ENCODE measurements at regions not wholly inside any gene's neighbourhood (a gene's known extent, or its start where the extent isn't known, plus 50 kb on each side); places are given as distances from the start of the nearest gene placed in this dataset.
"Not testable (repeated sequence)": the region's sequence is repeated elsewhere in the genome, so short reads cannot be mapped to it uniquely, and the experiment has no call there.

DNA sequence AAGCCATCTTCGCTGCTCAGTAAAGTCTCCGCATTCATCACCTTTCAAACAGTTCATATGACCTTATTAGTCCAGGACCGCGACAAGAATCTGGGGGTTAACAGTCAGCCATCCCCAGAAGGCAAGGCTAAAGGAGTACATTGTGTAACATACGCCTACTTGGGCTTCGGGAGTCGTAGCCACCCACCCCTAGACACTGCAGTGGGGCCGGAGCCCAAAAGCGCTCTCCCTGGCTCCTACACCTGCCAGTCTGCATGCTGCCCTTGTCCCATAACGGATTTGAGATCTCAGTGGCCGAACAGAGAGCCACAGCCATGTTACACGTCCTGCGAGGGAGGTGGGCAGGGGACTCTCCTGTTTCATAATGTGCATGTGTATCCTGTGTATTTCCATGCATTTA lies 1405.5 kb downstream of the GRIK2 start:
- DNase-seq = no peak

DNA sequence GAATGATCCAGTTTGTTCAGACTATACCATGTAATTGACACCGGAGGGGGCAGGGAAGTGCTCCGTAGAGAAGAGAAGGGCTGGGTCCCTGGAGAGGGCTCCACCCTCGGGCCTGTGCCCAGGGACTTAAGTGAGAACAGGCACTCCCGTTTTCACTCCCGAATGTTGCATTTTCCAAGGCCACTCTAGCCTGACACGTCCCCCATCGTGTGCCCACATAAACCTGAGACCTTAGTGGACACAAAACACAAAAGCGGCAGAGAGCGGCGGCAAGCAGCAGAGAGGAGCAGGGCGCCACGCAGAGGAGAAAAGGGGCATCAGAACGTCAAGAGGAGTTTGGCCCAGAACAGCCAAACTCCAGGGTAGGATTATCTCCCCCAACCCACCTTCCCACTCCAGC lies 1405.1 kb downstream of the GRIK2 start:
- DNase-seq = no peak

DNA sequence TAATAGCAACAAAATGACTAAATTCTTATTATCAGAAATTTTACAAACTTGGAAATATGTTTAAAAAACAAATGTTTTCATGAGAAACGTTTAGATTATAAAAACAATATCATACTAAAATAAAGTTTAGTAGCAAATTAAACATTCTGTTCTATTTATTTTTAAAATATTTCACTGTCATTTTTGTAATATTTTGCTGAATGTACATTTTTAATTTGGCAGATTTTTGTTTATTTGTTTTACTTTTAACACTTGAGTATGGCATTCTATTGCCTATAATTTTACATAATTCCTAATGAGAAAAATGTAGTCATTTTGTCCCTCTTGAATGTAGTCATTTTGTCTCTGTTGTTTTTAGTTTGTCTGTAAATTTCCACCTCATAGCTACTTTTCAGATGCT lies 1400.2 kb downstream of the GRIK2 start:
- DNase-seq = no peak

DNA sequence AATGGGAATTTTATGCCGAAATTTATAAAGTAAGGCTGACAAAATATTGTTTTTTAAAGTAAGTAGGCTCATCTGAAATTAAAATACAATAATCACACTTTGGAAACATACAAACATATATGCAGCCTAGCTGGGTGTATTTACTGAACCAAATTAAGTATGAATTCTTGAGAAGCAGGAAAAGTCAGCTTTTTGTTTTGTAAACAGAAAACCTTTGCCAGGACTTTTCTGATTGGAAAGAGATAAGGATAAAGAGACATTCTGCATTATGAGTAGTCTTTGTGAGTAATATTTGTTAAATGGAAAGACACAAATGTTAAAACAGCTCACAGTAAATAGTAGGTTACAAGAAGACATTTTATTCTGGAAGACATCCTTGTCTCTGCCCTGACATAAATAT lies 1380.8 kb downstream of the GRIK2 start:
- no peak for DNase-seq

DNA sequence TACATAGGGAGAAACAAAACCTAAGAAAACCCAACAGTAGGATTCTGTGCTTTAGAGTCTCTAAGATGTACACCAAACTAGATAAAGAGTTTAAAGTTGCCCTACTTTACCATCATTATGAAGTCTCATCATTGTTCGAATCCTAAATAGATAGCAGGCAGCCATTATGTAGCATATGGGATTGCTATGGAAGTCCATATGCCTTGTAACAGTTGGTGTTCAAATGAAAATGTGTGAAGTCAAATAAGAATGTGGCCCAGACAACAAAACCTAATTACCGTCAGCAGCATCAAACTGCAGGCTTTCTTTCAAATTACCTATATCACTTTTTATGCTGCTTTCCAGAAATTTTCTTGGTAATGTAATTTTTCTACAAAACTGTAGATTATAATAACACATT lies 1380.1 kb downstream of the GRIK2 start:
- no peak for DNase-seq

DNA sequence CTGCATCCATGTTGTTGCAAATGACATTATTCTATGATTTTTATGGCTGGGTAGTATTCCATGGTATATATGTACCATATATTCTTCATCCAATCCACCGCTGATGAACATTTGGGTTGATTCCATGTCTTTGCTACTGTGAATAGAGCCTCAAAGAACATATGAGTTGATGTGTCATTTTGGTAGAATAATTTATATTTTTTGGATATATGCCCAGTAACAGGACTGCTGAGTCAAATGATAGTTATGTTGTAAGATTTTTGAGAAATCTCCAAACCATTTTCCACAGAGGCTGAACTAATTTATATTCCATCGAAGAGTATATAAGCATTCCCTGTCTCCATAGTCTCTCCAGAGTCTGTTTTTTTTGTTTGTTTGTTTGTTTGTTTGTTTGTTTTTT lies 1373.5 kb downstream of the GRIK2 start:
- DNase-seq = no peak

DNA sequence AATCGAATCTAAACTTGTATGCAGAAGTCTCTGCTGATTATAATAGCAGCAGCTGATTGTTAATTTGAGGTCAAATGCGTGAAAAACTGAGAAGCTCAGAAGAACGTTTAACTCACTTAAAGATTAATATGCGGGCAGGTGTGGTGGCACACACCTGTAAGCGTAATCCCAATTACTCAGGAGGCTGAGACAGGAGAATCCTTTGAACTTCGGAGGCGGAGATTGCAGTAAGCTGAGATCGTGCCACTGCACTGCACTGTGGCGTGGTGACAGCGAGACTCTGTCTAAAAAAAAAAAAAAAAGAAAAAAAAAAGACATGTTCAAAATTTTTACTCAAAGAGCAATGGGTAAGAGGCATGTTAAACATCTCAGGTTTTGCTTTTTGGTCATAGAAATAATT lies 1370.8 kb downstream of the GRIK2 start:
- no peak for DNase-seq

DNA sequence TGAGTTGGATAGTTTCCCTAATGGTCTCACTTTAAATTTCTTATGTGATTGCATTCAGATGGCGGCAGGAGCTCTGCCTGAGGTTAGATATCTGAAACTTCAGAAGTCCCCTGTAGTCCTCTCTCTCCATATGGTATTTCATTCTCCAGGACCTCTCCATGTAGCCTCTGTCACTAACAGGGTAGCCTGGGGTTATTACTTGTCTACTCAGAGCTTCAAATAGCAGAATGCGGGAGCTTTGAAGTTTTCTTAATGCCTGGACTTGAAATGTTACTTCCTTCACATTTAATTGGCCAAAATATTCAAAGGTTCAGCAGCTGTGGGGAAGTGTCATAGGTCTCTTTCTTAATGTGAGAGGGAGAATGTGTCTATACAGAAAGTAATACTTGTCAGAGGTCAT lies 1370.4 kb downstream of the GRIK2 start:
- no peak for DNase-seq

DNA sequence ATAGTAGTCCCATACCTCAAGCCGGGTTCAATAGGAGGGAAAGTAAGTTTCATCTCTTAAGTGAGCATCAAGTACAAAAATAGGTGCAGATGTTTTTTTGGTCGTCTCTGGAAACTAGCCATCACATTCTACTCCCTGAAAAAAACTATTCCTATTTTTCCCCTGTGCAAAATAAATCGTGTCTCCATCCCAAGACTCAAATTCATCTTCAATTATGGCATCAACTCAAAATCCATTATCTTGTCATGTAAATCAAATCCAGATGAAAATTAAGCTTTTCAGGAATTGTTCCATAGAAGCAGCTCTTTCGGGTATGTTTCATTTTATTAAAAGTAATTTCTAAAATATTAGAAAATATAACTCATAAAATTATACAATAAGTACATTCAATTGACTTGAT lies 1368.4 kb downstream of the GRIK2 start:
- no peak for DNase-seq

DNA sequence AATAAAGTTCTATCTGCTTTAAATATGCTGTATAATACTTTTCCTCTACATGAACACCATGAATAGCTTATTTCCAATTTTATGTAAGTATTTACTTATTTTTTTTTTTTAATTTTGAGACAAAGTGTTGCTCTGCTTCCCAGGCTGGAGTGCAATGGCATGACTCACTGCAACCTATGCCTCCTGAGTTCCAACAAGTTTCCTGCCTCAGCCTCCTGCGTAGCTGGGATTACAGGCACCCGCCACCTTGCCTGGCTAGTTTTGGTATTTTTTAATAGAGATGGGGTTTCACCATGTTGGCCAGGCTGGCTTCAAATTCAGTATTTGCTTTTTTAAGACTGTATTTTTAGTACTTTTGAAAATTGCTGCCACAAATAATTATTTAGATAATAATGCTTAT lies 1365.9 kb downstream of the GRIK2 start:
- DNase-seq = no peak

DNA sequence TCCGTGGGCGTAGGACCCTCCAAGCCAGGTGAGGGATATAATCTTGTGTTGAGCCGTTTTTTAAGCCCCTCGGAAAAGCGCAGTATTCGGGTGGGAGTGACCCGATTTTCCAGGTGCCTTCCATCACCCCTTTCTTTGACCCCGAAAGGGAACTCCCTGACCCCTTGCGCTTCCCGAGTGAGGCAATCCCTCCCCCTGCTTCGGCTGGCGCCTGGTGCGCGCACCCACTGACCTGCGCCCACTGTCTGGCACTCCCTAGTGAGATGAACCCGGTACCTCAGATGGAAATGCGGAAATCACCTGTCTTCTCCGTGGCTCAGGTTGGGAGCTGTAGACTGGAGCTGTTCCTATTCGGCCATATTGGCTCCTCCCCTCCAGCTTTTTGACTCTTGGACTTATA lies 1365.0 kb downstream of the GRIK2 start:
- DNase-seq = not testable (repeated sequence)

DNA sequence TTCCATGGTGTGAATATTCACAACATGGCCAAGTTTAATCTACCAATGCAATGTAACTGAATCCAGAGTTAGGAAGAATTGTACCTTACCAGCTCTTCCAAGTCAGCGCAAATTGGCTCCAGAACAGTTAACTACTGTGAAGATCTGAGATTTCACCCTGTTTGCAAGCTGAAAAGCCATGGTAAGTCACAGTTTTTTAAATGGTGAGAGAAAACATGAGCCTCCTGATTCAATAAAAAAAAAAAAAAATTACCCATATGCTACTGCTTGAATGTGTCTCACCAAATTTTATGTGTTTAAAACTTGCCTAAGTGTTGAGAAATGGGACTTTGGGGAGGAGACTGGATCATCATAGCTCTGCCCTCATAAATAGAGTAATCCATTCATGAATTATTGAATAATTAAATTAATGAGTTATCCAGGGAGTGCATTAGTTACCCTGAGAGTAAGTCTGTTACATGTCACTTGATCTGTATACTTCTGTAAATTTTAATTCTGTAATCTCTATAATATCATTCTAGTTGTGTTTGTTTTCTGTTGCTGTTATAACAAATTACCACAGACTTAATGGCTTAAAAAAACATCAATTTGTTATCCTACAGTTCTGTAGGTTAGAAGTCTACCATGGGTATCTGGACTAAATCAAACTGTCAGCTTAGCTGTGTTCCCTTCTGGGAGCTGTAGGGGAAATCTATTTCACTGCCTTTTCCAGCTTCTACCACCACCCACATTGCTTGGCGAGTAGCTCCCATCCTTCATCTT lies 1355.9 kb downstream of the GRIK2 start:
- no peak for DNase-seq

DNA sequence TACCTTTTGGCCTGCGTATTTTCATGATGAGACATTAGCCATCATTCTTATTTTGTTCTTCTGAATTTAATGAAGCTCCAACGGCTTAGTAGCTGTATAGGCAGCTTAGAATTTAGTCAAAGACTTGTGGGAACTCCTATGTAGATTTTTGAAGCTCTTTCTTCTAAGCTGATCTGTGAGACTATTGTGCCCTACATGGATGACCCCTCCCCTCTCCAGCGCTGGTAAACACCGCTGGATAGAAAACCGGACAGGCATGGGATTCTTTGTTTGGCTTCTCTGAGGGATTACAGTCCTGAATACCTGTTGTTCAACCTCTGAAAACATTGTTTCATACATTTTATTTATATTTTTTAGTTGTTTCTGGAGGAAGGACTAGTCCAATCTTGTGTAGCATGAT lies 1353.4 kb downstream of the GRIK2 start:
- no peak for DNase-seq

DNA sequence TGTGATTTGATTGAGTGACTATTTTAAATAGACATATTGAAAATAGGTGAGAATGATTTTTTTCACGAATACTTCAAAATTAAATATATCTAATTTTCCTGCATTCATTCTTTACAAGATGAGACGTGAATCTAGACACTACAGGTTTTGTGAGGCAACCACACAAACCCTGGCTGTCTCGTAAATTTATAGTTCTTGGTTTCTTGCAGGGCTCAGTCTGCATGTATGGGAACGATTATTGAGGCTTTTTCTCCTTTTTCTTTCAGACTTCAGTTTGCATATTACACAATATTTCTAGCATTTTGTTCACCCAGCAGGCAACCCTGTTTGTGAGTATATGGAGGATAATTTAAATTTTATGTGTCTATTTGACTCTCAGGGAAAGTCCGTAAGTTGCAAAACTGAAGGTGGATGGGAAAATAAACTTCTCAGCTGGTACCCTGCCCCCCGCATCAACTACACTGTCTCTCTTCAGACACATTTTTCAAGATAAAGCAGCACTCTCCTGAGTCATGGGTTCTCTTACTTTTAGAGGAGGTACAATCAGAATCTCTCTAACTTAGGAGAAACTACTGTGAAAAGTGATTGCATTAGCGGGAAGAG lies 1349.3 kb downstream of the GRIK2 start:
- no peak for DNase-seq

DNA sequence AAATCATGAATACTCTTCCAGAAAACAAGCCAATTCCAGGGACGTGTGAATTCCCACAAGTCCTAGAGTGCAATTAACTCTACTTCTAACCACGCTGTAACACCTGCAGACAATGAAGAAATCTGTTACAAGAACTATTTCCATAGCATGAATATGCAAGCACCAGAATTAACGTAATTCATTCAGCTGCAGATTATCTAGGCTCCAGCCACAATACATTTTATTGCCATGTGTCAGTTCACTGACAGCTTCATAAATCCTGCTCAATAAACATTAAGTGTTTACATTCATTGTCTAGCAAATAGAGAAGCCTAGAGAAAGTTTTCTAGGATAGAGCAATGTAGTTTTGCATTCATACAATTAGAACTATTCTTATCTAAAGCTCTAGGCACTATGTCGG lies 1348.5 kb downstream of the GRIK2 start:
- DNase-seq = no peak

DNA sequence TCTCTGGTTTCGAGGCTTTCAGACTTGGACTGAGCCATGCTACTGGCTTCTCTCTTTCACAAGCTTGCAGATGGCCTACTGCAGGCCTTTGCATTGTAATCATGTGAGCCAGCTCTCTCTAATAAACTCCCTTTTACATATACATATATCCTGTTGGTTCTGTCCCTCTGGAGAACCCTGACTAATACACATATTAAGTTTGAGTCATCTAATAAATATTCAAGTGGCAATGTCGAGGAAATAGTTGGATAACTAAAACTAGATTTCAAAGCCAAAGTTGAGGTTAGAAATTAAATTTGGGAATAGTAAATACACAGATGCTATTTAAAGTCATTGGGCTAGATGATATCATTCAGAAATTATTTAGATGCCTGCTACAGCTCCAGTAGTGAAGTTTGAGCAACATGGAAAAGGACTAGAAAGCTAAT lies 1343.4 kb downstream of the GRIK2 start:
- DNase-seq = no peak

DNA sequence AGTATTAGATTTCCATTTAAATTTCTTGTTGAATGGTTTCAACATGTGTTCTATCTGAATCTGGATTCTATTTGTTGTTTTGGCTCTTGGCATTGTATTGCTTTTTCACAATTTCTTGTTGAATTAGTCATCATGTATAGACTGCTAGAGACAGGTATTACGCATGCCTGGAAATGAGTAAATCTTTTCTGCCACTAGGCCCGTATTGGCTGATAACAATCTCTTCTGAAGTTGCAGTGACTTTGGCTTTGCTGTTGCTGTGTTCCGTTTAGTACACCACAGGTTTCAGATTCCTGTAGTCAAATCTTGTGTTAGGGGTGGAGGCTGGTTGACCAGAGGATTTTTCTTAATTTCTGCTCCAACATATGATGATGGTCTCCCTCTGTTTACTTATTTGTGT lies 1339.4 kb downstream of the GRIK2 start:
- no peak for DNase-seq

DNA sequence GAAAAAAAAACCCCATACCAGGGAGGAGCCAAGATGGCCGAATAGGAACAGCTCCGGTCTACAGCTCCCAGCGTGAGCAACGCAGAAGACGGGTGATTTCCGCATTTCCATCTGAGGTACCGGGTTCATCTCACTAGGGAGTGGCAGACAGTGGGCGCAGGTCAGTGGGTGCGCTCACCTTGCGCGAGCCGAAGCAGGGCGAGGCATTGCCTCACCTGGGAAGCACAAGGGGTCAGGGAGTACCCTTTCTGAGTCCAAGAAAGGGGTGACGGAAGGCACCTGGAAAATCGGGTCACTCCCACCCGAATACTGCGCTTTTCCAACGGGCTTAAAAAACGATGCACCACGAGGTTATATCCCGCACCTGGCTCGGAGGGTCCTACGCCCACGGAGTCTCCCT lies 1328.6 kb downstream of the GRIK2 start:
- not testable (repeated sequence) for DNase-seq

DNA sequence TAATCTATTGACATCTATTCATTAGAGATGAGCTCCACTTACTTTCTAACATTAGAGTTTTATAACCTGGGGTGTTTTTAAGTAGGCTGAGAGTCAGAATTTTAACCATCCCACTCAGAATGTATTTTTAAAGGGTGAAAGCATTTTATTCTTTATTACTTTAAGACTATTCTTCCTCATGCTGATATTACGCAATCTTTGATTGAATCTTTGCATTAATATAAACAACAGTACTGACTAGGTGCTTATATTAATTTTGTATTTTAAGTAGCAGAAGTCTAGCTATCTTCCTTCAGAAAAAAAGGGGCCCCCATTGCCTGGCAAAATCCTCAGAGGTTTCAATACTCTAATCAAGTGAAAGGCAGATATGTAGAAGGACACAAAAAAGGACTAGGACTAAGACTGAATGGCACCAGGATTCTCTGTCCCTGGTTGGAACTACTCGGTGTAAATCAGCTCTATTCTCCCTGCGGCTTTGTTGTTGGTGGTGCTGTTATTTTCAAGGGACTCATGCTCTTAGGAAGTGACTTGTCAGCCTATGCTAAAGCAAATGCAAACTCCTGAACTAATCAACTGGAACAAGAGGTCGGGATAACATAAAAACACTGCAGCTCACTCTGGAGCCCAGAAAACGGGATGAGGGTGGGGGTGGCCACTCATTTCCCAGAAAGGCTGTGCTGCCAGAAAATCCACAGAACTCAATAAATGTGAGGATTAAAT lies 1324.4 kb downstream of the GRIK2 start:
- DNase-seq = no peak

DNA sequence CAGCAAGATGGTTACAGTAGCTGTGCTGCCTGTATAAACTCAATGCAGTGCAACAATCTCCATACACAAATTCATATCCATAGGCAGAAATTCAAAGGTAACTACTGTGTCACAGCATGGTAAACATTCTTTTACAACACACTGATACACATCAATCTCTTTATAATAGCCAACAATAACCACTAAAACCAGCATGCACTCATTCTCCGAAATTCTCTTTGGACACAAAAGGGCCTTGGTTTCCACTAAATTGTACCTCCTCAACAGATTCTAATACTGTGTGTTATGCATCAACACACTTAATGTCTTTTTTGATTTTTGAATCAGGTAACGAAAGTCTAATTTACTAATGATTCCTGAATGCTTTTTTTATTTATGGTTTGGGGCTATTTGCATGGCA lies 1323.7 kb downstream of the GRIK2 start:
- DNase-seq = no peak

DNA sequence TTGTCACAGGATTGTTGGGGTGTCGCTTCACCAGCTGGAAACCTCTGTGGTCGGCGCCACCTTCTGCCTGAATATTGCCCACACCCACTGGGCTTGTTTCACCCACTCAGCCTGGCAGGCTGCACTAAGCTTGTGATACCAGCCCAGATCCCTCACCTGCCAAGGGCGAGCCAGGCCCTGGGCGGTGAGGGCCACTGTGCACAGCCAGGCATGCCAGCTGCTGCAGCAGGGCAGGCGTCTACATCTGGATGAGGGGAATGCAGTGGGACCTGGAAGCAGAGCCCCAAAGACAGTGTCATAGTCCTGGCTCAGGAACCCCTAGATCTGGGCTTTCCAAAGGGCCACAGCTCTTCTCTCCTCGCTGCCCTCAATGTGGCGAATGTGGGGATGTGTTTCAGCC lies 1307.5 kb downstream of the GRIK2 start:
- DNase-seq = no peak

DNA sequence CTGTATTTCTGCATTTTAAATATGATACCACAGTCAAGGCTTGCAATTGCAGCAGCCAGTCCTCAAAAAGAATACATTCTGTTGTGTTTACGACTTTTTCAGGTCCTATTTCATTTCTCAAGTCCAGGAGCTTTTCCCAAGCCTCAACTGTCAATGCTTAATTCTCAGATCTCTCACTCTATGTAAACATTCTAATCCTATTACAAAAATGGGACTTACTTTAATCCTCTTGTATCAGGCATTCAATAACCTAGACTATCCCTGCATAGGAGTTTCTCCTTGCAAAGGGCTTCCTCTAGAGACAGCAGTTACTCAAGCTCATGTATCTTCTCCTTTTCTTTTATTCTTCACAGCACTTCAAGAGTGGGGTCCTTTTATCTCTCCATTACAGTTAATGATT lies 1293.0 kb downstream of the GRIK2 start:
- DNase-seq = no peak

DNA sequence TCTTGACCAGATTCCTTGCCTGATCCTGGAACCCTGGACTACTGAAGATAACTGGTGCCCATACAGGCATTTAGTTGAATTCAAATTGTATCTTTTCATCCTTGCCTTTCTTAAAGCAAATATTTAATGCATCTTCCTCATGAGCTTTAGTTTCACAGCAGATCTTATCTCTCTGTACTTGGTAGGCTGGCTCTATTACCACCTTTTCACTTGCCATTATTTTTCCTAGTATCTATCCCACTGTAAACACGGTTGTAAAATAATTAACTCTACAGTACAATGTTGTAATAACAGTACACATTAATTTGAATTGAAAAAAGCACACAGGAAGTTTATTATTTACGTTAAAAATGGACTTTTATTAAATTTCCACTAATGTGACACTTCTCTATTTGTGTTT lies 1286.9 kb downstream of the GRIK2 start:
- DNase-seq = no peak

All from amygdala (tissue), 56 donors.